Stimulated activated CD4-positive, alpha-beta T cell treated with anti-CD3 and anti-CD28 coated beads, Interleukin-1b, Interleukin-23, amount 100 ng/mL, for 48 hours (primary cell): ENCODE measurements at regions not wholly inside any gene's neighbourhood (a gene's known extent, or its start where the extent isn't known, plus 50 kb on each side); places are given as distances from the start of the nearest gene placed in this dataset.

Experiments used
- DNase-seq: peaks from one replicate; pipeline ENCODE4 v3.0.0-alpha.2; 2020

DNA sequence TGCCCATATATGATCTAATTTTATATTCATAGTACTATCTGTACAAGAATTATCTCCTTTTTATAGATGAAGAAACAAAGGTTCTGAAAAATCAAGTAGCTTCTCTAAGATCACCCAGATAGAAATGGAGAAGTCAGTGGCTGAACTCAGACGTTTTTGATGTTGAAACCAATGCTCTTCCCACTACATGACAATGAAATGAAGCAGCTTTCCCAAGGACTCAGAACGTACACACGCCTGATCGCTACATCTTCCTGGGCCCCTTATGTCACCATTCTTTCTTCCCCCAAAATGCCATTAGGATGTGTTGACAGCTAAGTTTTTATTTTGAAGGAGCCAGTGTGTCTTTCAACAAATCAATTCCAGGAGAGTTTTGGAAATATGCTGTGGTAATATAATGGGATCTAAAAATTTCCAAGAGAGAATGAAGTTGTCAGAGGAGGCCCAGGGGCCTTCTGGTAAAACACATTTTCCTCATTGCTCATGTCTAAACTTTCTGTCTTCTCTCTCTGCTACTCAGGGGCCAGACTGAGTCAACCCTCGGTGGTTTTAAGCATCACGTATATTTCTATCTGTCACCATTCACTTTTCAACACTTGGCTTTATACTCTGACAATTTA is 98.1 kb upstream of the COL21A1 start:
- no peak for DNase-seq

DNA sequence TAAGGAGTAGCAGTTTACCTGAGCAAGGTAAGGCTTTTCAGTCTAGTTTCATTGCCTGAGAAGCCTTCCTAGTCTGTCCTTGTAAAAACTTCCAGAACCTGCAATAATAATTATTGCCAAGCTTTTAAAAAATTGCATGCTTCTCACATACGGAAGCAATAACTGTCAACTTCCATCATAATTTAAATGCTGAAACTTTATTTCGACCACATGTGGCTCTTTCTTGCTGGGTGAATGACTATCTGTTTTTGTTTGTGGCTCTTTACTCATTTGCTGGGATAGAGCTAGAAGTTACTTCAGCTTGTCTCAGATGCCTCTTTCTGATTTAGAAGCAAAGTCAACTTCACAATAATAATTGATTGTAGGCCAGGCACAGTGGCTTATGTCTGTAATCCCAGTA is 95.9 kb upstream of the COL21A1 start:
- DNase-seq = no peak

DNA sequence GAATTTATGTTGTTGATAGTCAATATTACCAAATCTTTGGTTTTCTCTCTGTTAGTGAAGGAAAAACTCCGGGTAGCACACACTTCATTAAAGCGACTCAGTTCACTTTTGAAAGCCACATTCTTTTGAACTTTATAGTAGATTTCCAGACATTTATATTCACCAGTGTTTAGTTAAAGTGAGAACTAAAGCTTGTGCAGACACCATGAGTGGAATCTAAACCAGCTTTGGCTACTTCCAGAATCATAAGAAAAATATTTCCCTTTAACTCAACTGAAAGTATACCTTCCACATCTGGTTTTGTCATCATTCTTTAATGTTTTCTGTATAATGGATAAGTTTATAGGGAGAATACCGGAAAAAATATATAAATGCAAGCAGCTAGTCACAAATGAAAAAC is 92.1 kb upstream of the COL21A1 start:
- no peak for DNase-seq

DNA sequence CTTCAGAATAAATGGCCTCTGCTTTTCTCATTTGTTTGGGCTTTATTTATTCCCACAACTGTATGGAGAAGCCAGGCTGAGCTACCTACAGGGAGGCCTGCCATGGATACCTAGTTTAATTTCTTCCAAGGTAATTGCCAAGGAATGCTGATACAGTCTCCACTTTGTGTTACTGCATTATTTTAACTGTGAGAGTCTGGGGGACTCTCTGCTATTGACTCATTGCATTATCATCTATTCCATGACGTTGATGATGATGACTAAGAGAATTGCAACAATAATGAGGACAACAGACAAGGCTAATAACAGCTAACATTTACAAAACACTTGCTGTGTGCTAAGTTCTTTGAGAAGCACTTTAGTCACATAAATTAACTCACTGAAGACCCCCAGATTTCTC is 88.3 kb upstream of the COL21A1 start:
- no peak for DNase-seq

DNA sequence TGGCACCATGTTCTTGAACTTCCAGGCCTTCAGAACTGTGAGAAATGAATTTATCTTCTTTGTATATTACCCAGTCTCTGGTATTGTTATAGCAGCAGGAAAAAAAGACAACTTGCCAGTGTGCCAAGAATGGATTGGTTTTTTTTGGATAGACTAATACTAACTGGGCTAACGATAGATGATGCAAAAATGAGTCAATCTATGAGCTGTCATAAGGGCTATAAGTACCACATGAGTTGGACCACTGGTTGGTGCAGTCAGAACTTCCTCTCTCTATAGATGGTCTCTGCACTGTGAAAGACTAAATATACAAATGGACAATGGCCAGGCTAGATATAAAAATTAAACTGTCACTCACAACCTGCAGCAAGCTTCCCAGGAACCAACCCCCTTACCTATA is 87.6 kb upstream of the COL21A1 start:
- DNase-seq = no peak

DNA sequence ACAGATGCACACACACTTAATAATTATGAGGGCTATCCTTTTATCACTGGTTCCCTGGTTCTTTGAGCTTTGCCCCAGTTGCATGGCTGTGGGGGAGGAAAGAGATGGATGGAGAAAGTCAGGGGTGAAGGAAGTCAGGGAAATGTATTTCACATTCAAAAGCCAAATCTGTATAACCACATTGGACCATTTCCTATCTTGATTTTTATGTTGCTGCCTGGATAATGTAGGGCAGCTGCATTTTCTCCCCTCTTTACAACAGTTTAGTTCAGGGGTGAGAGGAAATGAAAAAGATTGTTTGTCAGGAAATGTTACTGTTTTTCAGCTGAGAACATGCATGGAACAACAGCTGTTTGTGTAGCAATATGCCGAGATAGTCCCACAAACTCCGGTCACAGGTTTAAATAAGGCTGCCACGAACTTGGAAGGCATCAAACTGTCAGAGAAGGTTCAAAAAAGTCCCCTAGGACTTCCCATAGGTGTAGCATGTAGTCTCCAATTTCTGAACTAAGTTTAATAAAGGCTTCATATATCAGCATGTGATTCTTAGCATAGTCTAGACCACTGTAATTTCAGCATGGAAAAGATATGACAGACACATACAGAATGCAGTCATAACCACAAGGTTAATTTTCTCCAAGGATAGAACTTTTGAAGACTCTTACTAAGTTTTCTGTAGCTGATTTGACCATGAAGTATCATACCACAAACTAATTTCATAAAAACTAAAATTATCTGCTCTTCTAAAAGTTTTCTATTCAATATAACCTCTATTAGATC is 82.1 kb upstream of the COL21A1 start:
- no peak for DNase-seq

DNA sequence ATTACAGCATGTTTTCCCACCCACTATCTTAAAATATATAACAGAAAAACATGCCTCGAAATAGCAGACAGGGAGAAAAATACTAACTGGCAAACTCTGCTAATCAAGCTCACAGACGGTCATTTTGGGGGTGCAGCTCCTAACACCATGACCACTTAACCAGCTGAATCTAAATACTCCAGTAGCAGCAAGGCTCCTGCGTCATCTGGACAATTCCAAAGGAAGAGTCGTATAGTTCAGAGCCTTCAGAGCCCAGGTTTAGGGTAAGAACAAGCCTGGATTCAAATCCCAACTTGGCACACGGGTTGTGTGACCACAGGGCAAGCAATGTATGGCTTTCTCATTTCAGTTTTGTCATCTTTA is 81.3 kb upstream of the COL21A1 start:
- no peak for DNase-seq

DNA sequence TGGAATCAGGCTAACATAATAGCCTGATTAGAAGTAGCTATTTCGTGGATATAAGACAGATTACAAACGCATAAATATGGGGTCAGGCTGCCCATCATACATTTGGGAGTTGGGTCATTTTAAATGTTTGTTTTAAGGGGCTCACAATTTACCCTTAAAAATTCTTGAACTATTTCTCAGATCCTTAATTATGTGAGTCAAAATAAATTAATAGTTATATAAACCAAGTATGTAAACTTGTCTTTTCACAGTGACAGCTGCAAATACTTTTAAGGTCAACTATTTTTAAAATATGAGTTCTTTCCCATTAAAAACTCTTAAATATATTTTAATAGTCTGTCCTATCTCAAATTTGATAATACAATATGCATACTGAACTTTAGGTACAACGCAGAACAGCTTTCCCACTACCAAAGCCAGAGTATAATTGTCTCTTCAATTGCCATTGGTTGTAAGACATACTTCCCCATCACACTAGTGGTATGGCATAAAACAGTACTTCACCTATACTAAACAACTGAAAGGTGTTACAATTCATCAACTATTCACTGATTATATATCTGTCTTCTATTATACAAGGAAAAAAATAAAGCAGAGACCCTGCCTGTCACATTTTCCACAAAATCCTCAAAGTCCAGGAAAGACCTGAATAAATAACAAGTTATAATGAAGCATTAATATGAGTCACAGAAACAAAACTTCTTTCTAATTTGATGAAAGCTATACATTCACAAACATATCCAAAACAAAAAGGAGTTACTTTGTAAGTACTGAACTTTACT is 80.8 kb upstream of the COL21A1 start:
- no peak for DNase-seq

DNA sequence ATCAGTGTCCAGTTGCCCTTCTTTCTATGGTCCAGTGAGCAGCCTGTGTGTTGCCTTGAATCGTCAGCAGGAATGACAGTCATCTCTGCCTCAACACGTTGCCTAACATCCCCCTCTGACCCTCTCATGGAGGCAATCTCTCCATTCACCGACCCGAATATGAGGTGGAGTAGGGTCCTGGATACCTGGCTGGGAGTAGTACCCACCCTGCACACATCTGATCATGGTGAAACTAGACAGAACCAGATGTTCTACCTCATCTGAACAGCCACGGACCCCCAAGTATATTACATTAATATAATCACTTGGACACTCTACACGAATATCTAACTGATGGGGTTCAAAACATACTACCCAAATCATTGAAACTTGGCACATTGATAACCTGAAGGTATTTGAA is 77.0 kb upstream of the COL21A1 start:
- DNase-seq = no peak

DNA sequence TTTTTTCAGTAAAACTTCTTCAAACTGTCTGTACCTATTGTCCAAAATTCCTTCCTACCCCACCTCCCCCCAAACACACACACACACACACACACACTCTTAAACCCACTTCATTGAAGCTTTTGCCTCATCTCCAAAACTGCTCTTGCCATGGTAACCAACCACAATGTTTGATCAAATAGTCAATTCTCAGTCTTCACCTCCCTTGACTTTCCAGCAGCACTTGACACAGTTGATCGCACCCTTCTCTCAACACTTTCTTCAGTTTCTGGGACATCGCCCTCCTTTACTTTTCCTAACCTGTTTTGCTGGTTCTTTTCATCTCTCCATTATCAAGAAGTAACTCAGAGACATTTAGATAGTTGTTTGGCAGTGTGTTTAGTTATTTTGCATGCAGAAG is 71.5 kb upstream of the COL21A1 start:
- no peak for DNase-seq

DNA sequence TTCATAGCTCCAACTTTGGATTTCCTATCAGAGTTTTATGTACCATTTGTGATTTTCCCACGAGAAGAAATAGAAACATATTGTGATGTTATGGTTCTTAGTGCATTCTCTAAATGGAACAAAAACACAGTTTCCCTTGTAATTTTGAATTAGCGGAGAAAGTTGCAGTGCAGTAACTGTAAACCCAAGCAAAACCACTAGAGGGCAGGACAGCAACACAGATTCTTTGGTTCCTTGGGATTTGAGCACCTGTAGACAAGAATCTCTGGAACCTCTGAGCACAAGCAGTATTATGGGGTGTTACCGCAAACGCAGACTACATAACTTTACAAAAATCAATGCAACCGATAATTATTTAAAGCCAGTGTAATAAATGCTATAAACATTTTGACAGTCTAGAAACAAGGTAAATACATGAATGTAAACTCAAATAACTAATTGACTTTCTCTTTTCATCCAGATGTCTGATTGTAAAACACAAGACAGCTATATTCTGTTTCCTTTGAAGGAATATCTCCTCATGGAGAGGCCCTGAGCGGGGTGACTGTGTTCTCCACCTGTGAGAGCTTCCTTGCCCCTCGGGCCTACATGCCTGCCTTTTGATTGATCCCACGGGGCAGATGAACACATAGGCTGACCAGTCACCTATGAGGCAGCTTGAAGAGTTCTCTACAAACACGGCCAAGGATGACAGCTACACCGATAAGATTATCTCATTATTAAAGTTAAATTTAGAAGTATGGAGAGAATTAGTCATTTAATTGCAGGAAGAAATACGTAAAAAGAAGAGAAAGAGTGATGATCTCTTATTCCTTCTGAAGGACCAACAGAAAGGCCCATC is 67.5 kb upstream of the COL21A1 start:
- DNase-seq = no peak

DNA sequence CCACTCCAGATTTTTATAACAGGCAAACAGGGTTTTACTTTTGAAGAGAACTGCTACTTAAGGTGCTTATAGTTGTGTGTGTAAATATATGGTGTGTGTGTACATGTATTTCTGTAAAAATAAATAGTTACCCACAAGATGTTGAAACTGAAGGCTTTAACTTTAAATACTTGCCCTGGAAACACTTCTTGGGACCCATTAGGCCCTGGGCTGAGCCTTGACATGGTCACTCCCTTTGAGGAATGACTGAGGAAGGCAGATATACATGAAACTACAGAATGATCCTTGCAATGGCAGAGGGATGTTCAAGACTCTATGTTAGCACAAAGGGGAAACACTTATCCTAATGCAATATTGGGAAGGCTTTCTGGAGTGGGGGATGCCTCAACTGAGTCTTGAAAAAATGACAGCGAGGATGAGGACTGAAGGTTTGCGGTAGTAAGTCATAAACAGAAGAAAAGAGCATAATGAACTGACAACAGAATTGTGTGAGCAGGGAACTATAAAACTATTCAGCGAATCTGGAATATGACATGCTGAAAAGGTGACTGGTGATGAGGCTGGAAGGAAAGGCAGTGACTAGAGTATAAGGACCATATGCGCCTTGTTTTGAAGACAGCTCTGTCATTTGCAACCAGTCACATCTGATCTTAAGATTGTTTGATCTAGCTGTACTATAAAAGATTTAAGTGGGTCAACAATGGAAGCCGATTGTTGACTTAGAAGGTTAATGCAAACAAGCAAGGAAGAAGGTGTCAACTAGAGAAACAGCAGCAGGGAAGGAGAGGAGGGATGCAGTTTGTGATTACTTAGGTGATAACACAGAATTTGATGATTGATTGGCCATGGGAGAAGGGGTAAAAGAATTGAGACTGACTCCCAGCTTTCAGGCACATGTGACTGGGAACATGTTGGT is 64.4 kb upstream of the COL21A1 start:
- DNase-seq = no peak

DNA sequence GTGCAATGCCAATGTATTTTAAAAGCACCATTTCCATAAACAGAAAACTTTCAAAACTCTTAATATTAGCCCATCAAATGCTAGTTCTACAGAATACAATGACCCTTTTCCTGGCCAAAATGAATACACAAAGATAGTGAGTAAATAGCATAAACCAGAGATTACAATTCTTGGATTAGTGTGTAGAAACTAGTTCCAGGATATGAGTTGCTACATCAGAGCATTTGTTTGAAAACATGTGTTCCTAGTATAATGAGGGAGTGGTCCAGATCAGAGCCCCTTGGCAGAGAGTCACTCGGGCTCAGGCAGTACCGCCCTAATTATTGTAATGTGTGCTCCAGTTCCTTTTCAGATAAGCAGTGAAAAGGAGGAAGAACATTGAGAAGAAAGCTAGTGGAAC is 63.7 kb upstream of the COL21A1 start:
- no peak for DNase-seq

DNA sequence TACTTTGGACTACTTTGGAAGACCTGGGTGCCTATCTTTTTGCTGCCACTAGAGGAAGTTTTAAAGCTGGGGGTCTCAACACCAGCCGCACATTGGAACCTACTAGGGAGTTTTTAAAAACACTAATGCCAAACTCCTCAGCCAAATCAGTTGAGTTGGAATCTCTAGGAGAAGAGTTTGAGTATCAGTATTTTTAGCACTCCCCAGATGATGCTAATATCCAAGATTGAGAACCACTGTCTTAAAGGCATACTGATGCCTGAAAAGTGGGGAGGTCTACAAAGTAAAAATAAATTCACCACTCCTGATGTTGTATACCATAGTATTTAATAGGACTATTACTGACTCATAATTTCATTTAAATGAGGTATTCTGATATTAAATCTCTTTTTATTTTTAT is 62.9 kb upstream of the COL21A1 start:
- no peak for DNase-seq

DNA sequence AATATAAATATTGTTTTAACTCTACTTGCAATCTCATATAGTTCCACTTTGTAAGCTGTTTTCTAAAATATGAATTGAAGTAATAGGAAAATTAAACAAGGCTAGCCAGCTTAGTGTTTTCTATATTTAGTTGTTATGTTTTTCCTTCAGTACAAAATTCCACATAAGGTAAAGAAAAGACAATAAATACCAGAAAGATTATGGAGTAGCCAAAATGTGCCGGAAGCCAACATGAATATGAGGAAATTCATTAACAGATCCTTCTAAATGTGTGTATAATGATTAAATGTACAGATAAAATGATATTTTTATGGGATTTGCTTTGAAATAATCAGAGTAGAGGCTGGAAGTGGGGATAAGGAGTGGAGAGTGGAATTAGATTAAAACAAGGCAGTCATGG is 52.5 kb upstream of the COL21A1 start:
- DNase-seq = no peak

DNA sequence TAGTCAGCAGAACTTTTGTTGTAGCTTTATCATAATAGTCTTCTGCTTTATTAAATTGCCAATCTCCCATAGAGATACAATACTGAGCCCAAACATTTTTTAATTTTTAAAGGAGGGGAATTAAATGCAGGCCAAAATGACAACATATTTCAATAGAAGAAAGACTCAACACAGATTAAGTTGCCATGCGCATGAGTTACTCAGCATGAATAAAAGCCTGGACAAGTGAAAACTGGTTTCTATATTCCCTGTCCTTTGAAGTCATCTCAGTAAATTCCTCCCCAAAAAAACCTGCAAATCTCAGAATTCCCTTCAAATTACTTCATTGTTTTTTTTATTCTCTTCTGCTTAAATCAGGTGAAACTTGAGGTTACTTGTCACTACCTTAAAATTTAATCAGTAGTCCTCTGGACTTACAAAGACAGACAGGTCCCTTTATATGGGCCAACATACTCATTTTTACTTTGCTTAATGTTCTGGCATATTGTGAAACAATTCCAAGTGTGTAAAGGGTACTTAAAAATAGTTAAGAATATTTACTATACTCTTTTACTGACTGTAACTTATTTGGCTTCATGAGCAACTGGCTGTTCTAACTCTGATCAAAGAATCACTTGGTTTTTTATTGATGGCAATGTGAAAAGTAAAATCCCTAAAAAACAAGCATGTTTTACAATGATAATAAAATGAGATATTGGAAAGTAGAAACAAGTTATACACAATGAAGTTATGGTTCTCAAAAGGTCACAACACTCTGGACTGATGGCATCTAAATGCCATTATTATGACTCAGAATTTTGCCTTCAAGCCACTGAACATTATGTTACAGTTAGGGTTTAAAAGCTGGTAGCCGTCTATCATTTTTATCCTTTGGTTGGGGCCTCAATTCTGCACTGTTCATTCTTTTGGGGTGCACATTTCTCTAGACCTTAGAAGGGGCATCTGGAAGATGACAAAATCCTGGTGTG is 49.9 kb upstream of the COL21A1 start:
- DNase-seq = no peak
